ENCODE measurements at regions not wholly inside any gene's neighbourhood (a gene's known extent, or its start where the extent isn't known, plus 50 kb on each side); places are given as distances from the start of the nearest gene placed in this dataset.

GRCh38 chr15:95168152-95168551 is 936.8 kb downstream of the MCTP2 start:
- TF ChIP-seq ZFX (IDR thresholded peaks at IDR 0.05; ENCODE audit: borderline replicate concordance): no peak
- no peak for TF ChIP-seq CTCF (IDR thresholded peaks at IDR 0.05)

GRCh38 chr15:95168951-95169431 is 937.6 kb downstream of the MCTP2 start:
- TF ChIP-seq ZFX (IDR thresholded peaks at IDR 0.05; ENCODE audit: borderline replicate concordance) (no peak), CTCF (IDR thresholded peaks at IDR 0.05) (no peak)
- H3K27ac ChIP-seq: no peak overlapping the region

More at GRCh38 chr15:95168152-95168551, 936.8 kb downstream of the MCTP2 start:
- H3K27ac ChIP-seq: no peak overlapping the region

GRCh38 chr15:95169541-95170459 is 938.4 kb downstream of the MCTP2 start:
- no peak overlapping the region for H3K27ac ChIP-seq
- TF ChIP-seq CTCF (IDR thresholded peaks at IDR 0.05) (no peak), ZFX (IDR thresholded peaks at IDR 0.05; ENCODE audit: borderline replicate concordance) (no peak)

GRCh38 chr15:95170561-95171380 is 939.4 kb downstream of the MCTP2 start:
- H3K27ac ChIP-seq: no peak overlapping the region
- no peak for TF ChIP-seq ZFX (IDR thresholded peaks at IDR 0.05; ENCODE audit: borderline replicate concordance)
- no peak for TF ChIP-seq CTCF (IDR thresholded peaks at IDR 0.05)

GRCh38 chr15:95171564-95171963 is 940.2 kb downstream of the MCTP2 start:
- no peak for TF ChIP-seq ZFX (IDR thresholded peaks at IDR 0.05; ENCODE audit: borderline replicate concordance)
- no peak for TF ChIP-seq CTCF (IDR thresholded peaks at IDR 0.05)
- H3K27ac ChIP-seq: no peak overlapping the region

- no peak overlapping the region for H3K27ac ChIP-seq
- TF ChIP-seq ZFX (IDR thresholded peaks at IDR 0.05; ENCODE audit: borderline replicate concordance): no peak
- no peak for TF ChIP-seq CTCF (IDR thresholded peaks at IDR 0.05)
Measured at GRCh38 chr15:95174301-95175259, 943.2 kb downstream of the MCTP2 start.

Data from 22Rv1 (cell line).